SH-SY5Y (cell line): ENCODE measurements at regions not wholly inside any gene's neighbourhood (a gene's known extent, or its start where the extent isn't known, plus 50 kb on each side); places are given as distances from the start of the nearest gene placed in this dataset.

Experiments used
- GATA2 ChIP-seq: IDR thresholded peaks from 2 replicates; pipeline ENCODE4 v1.6.1; 2011; ENCODE audit warnings: mild to moderate bottlenecking, low read depth, low read length
- GATA3 ChIP-seq: IDR thresholded peaks from 2 replicates; pipeline ENCODE4 v1.6.1; 2011; ENCODE audit warnings: low read depth, mild to moderate bottlenecking, low read length, moderate library complexity

DNA sequence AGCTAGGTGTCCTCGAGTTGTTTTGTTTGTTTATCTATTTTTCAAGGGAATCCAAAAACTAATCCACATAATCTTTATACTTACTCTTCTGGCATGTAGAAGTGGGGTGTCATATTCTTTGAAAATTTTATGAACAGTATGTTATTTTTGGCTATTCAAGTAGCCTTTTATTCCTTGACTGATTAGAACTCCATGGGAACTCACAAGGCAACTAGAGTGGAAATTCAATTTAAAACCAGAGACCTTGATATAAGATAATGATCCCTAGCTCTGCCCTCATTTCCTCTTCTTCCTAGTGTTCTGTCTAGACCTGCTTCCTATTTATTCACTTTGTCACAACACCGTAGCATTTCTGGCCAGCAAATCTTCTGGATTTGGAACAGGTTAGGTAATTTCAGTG, 1123.7 kb upstream of the C9orf72 start:
- peak; percentile 46; the same call in 1 of the 2 replicates for TF ChIP-seq GATA2
- TF ChIP-seq GATA3 = 0 out of 2 replicates have a peak, but pooled peaks have one; percentile 19

DNA sequence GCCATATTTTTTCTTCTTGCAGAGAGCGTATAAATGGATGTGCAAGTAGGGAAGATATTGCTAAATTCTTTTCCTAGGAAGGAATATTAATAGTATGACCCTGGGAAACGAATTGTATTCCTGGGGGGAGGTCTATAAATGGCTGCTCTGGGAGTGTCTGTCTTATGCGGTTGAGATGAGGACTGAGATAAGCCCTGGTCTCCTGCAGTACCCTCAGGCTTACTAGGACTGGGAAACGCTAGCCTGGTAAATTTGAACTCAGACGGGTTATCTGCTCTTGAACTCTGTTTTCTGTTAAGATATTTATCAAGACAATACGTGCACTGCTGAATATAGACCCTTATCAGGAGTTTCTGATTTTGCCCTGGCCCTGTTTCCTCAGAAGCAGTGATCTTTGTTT, 1126.4 kb upstream of the C9orf72 start:
- TF ChIP-seq GATA2 = peak; percentile 78
- TF ChIP-seq GATA3 = peak; percentile 48; the same call in 1 of the 2 replicates

DNA sequence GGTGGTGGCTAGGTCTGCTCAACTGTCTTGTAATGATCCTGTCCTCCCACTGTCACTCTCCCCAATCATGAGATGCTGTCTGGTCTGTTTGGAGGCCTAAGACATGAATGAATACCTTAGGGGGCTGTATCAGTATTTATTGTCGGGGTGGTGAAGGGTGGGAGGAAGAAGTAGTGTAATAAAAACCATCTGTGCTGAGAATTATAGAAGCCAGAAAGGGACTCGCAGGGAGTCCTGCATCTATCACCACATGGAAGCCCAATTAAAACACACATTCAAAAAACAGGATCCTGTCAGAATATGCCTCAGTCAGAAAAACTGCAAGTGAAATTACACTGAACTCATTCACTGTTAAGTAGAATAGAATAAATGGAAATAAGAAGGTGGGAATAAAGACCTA, 1134.3 kb upstream of the C9orf72 start:
- TF ChIP-seq GATA3 = no peak
- TF ChIP-seq GATA2 = no peak

DNA sequence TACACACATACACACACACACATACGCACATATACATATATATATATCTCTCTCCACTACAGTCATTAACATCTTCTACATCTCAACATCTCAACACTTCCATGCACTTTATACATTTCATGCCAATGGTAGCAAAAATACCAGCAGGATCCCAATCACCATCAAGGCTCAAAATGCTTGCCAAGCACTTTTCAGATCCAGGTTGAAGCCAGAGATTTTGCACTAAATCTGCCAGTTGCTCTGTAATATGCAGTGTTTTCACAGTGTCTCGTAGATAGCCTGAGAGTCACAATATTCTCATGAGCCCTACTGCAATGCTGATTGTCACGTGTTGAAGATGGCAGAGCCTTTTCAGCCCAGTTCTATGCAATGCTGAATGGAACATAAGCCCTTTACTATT, 1140.9 kb upstream of the C9orf72 start:
- TF ChIP-seq GATA3 (no peak), GATA2 (no peak)

DNA sequence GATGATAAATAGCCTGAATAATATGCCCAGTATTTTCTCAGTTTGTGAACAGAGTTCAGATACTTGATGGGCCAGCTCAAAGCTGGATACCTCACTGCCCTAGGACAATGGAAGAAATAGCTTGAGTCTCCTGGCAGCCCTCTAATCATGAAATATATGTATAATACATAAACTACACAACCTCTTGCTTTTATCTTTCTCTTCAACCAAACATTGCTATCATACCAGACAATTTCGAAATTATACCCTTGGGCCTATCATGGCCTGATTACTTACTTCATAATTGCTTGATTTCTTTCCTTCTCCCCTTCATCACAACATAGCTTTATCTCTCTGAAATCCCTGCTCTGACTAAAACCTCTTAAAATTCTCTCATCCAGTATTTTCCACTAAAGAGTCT, 1144.9 kb upstream of the C9orf72 start:
- TF ChIP-seq GATA3 (no peak), GATA2 (no peak)

DNA sequence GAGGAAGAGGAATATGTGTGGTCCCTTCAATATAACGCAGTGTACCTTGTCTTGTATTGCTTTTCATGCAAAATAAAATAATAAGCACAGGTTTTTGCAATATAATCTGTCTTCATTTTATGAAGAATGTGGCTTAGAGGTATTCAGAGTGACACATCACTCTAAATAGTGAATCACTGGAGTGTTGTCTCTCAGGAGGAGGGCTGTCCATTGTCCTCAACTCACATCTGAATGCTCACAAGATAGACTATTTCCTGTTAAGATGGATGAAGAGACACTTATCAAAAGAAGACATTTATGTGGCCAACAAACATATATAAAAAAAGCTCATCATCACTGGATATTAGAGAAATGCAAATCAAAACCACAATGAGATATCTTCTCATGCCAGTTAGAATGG, 1147.5 kb upstream of the C9orf72 start:
- TF ChIP-seq GATA3 (no peak), GATA2 (no peak)

DNA sequence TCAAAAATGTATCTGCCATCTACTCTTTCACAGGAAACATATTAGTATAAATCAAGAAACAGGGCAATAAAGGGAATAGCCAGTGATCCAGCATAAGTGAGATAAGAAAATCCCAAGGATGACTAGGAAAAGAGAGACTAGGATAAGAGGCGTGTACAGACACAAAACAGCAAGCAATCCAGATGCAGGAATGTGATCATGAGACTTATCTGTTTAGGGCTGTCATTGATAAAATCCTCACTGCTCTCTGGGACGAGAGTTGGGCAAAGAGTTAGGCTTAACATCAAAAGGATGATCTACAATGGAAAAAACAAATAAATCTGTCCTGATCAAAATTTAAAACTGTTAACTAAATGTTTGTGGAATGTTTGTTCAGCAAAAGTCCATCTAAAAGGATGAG, 1156.8 kb upstream of the C9orf72 start:
- TF ChIP-seq GATA3 (no peak), GATA2 (no peak)

DNA sequence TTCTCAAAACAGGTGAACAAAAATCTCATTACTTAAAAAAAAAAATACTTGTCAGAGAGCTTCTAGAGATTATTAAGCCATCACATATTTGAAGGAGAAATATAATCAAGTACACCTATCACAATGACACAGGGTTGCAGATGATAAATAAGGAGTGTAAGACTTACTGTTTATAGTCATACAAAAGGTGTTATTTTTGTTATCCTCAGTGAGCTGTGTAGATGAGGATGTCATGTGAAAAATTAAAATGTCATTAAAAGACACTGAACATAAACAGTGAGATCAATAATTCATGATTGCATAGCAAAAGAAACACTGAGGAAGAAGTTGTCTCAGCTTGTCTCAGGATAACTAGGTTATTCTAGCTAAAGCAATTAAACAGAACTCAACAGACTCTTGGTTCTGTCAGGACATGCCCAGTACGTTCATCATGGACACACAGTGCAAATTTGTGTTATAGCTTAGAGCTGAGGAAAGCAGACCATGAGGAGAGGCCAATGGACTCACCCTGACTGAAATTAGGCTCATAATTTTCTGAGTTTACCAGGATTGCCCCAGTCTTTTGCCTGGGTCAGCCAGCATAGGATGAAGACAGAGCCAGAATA, 1162.6 kb upstream of the C9orf72 start:
- TF ChIP-seq GATA3 (no peak), GATA2 (no peak)

DNA sequence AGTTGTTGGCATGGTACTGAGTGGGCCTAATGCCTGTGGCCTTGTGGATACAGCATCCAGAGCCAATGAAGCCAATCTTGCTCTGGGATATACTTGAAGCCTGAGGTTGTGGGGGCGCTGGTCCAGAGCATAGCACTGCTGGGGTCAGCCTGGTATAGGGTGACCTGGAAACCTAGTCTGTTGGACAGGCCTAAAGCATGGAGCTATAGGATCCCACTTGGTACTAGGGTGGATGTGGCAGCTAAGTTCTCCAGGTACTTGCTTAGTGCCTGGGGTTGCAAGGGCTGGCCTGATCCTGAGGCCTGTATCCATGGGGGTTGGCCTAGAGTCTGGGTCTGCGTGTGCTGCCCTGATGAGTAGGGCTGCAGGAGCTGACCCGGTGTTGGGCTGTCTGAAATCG, 1168.2 kb upstream of the C9orf72 start:
- TF ChIP-seq GATA2 (no peak), GATA3 (no peak)

DNA sequence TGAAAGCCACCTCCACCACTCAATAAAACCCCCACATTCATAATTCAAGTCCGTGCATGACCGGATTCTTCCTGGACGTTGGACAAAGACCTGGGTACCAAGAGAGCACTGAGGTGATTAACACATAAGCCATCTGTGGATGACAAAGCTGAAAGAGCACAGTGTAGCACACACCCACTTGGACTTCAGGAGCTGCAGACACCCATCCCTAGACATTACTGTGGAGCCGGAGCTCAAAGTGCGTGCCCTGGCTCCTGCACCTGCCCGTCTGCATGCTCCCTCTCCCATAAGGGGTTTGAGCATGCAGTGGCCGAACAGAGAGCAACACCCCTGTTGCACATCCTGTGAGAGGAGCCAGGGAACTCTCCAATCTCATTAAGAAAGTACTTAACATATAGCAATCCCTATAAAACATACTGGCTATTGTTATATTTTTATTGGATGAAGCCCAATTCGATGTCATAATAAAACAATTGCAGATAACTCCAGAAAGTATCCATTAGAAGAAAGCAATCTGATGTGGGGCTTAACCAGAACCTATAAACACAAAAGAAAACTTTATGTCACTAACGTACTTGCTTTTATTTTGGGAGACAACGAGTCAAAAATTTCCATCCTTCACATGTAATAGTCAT, 1174.2 kb upstream of the C9orf72 start:
- TF ChIP-seq GATA3 (no peak), GATA2 (no peak)

DNA sequence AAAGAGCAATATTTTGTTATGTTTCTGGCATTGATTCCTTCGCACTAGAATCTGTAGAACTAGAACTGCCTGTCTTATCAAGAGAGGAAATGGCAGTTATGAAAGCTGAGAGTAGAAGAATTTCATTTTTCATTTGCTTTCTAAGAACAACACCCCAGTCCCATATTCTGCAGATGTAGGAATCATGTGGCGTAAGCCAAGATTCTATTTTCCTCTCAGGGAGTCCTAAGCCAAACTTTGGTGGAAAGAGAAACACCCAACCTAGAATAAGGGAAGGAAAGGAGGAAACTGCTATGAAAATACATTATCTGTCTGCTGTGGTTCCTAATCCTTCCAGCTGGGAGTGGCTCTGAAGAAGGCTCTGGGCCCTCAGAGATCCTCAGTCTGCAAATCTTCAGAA, 1176.9 kb upstream of the C9orf72 start:
- TF ChIP-seq GATA3 (no peak), GATA2 (no peak)

DNA sequence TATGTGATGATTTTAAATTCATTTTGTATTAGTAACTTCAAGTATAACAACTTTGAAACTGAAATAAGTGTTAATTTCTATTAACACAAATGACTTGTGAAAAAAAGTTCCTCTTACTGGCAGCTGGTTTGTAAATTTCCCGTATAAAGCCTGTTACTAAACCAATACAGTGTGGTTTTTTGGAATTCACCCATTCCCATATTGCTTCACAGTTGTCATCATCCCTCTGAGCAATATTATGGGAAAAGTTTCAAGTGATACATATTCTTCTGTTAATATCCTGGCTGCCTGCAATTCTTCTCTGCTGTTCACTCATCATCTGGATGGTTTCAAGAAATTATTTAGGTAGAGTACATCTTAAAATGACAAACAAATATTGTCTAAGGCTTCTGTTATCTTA, 1185.1 kb upstream of the C9orf72 start:
- TF ChIP-seq GATA3 = no peak
- TF ChIP-seq GATA2 = no peak

DNA sequence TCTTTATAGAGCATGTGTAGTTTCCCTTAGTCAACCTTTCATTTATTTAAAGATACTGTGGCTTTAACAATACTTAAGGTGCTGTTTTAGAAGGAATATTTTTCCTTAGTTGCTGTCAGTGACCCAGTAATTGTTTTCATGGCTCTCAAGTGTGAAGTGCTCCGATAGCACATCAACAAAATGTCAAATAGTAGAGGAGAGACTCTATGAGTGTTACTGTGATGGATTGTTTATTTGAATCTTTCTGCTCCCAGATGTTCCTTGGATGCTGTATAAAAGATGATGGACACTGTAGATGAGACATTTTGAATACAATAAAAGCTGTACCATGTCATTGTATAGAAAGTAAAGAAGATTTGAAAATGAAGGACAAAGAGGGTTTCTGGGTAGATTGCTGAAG, 1185.7 kb upstream of the C9orf72 start:
- TF ChIP-seq GATA2 = no peak
- no peak for TF ChIP-seq GATA3

DNA sequence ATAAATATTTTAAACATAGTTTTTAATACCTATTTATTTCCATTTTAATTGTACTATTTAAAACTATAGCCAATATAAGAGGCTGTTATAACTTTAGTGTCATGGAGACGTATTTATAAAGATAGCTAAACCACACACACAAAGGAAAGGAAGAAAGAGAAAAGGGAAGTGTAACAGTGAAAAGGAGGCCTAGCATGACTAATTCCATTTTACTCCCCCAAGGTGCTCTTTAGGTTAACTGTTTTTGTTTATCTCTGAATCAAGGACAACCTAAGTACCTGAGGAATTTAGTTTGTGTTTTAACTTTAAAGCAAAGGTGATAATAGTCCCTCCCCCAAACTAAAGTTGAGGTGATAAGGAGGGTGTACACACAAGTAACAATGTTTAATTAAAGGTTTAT, 1188.9 kb upstream of the C9orf72 start:
- TF ChIP-seq GATA2 (no peak), GATA3 (no peak)

DNA sequence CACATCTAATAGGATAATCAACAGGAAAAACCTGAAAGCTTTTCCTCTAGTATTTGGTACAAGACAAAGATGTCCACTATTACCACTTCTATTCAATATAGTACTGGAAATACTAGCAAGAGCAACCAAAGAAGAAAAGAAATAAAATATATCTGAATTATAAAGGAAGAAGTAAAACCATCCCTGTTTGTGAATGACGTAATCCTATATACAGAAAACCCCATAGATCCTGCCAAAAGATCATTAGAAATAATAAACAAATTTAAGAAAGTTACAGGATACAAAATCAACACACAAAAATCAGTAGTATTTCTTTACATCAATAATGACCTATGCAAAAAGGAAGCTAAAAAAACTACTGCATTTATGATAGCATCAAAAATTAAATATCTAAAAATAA, 1191.3 kb upstream of the C9orf72 start:
- TF ChIP-seq GATA3 = no peak
- no peak for TF ChIP-seq GATA2

DNA sequence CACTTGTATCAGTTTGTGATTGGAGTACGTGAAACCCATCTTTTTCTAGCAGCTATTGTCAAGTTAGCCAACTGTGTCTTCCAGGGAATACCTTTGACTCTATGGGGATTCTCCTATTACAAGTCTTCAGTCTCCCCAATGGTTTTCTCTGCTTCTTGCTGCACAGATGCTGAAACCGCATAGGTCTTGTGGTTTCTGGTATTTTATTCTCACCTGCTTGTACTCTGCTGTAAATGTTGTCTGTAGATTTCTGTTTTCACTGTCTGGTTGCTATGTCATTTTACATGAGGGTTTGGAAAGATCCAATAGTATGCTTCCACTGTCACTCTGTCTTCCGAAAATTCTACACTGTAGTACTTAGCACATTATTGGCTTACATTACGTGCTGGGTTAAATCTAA, 1196.9 kb upstream of the C9orf72 start:
- TF ChIP-seq GATA3 = no peak
- TF ChIP-seq GATA2 = no peak

DNA sequence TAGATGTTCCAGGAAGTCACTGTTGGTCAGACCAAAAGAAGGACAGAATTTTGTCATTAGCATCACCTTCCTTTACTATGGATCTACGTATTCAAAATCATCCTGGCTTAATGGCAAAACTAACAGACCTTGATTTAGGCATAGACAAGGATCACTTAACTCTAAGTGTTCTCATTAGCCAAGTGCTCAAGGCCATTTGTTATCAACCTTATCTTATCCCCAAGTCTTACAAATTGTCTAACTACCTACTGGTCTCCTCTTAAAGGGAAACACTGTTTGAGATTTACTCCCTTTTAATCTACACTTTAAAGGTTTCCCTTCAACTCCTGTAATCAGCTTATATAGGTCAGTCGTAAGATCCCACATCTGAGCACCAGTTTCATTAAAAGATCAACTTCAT, 1197.5 kb upstream of the C9orf72 start:
- TF ChIP-seq GATA2 (peak; percentile 60; the same call in 1 of the 2 replicates), GATA3 (peak; percentile 83)
